NCI-H510A (cell line): ENCODE measurements at regions not wholly inside any gene's neighbourhood (a gene's known extent, or its start where the extent isn't known, plus 50 kb on each side); places are given as distances from the start of the nearest gene placed in this dataset.
"Not testable (repeated sequence)": the region's sequence is repeated elsewhere in the genome, so short reads cannot be mapped to it uniquely, and the experiment has no call there.

ENCODE experiments used
- DNase-seq: peaks from one replicate; lab custom pipeline; 2025; lab: John Stamatoyannopoulos, UW

DNA sequence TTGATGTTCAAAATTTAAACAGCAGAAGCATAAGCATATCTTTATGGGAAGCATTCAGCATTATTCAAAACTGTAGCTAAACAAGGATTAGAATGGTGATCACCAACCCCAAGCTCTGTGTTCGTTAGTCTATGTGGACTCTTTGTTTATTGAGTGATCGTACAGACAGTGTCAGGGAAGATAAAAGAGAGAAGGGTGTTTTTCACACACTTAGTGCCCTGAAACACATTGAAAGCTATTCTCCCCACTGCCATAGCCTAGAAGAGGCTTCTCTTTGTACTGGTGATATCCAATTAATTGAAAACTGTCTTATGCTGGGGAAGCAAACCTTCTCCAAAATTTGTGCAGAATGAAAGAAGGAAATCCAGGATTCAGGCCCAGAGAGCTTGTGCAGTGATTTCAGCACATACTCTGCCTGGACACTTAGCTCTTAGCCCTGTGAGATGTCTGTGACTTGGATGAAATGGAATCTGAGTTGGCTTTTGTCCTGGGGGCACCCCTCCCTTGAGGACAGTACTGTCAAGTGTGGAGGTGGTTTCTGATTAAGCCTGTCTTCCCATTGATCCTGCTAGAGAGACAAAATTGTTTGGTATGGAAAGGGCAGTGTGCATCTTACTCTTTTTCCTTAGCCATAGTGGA, 125.7 kb upstream of the MTHFD1L start:
- DNase-seq = no peak

- DNase-seq = no peak
These were observed 125.0 kb upstream of the MTHFD1L start for GRCh38 chr6:150740453-150740852.

DNA sequence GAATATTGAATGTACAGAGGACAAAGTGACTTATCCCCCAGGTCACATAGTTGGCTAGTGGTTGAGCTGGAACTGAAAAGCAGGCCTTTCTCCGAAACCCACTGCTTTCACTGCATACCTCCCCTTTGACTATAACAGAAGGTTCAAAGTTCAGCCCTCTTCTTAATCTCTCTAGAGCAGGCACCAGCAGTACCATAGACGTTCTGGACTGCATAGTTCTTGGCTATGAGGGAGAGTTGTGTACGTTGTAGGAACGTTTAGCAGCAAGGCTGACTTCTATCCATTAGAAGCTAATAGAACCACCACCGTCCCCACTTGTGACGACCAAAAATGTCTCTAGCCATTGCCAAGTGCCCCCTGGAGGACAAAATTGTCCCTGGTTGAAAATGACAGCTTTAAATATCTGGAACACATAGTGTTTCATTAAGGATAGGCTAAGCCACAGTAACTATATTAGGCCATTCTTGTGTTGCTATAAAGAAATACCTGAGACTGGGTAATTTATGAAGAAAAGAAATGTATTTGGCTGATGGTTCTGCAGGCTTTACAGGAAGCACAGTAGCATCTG, 123.8 kb upstream of the MTHFD1L start:
- DNase-seq = no peak

DNA sequence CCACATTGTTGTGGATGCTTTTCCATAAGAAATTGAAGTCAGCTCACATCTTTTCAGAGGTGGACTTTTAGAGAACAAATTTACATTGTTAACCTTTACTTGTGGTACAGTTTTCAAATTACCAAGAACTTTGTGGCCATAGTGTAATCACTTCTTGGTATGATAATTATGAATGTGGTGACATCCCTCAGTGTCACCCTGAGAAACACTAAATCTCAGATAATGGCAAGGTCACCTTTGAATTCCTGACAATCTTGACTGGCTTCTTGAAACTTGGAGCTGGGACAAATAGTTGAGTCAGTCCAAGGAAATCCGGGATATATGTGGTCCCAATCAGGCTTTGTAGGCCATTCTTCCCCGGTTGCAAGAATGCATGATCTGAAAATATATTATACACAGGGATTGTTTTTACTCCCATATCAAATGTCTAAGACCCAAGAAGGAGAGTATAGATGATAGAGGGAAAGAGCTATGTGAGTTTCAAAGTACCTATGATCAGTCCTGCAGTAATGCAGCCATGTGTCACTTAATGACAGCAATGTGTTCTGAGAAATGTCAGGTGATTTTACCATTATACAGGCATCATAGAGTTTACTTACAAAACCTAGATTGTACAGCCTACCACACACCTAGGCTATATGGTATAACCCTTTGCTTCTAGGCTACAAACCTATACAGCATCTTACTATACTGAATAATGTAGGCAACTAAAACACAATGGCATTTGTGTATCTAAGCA, 120.8 kb upstream of the MTHFD1L start:
- no peak for DNase-seq

GRCh38 chr6:150745896-150746295, 119.6 kb upstream of the MTHFD1L start:
- no peak for DNase-seq

DNA sequence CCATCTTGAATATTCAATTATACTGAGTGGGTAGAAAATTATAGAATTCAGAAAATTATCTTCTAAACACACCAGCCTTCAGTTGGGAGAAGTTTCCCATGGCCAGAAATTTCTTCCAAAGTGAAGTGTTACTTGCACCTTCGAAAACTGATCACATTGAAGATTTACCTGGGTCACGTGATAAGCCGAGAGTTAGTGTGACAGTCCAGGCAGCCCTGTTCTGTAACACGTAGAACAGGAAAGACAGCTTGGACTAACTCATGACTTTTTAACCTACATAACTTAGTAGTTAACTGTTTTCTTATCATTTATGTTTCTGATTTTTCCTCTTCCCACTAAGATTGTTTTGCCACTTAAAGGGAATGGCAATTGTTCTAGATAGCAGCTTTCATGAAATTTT, 118.3 kb upstream of the MTHFD1L start:
- no peak for DNase-seq

DNA sequence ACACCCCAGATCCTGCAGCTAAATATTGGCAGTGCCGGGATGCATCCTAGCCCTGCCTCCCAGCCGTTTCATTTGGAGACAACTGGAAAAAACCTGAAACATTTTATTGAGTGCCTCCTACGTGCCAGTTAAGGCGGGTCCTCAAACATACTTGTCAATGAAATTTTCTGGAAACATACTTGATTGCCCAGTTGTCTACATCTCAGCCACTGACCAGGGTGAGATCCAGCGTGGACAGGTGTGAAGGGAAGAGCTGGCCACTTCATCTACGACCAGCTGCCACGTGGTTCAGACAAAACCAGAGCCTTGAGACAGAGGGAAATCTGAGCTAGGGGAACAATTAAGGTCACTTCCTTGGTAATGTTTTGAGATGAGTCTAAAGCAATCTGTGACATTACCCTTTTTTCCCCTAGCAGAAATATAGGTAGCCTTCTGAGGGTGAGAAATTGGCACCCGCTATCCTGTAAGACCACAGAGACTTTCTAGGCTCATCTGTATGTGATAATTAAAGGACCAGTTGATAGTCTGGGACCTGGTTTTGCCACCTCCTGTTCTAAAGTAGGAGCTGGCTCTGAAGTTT, 116.3 kb upstream of the MTHFD1L start:
- DNase-seq = no peak

DNA sequence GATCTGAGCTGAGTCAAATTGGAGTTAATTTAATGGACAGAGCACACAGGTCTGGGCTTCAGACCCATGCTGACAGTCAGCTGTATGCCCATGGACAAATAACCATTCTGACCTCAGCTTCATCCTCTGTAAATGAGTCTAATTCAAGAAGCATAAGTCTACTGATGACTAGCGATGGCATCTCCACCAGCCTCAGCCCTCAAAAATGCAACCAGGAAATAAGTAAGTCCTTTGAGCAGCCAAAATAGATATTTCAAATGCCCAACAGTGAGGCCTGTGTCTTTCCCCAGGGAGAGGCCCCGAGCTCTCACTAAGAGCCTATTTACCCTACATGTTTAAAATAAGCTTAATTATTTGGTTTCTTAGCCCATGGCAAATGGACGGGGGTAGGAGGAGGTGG, 114.2 kb upstream of the MTHFD1L start:
- no peak for DNase-seq

GRCh38 chr6:150752409-150752808, 113.1 kb upstream of the MTHFD1L start:
- DNase-seq = no peak

DNA sequence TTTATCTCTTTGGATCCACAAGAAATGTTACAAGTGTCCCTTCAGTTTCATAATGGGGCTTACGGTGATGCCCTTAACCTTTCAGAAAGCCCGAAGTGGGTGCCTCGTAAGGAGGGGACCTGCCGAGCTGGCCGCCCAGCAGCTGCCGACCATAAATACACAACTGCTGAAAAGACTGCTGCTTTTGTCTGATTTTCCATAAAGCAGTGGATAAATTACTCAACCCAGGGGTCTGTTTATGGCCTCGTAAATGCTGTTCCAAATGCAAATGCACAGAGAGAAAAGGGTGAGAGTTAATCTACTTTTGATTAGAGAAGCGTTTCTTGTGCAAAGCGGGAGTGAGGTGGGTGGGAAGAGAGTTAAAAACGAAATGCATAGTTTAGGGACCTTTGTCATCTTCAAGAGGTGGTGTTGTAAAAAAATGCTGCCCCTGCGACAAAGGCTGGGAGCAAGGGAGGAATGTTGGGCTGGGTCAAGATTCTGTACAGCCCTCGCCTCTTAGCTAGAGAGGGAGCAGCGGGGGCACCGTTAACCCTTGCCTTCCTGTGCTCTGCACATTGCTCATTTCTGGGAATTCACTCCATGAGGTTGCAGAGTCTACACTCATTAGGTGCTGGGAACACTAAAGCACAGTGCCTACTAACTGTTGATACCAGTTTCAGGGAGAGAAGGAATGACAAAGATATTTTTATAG, 112.0 kb upstream of the MTHFD1L start:
- DNase-seq = no peak

- DNase-seq = no peak
These were observed 110.5 kb upstream of the MTHFD1L start for GRCh38 chr6:150755042-150755441.

- no peak for DNase-seq
These were observed 110.0 kb upstream of the MTHFD1L start for GRCh38 chr6:150755524-150755923.

GRCh38 chr6:150756173-150756572, 109.3 kb upstream of the MTHFD1L start:
- DNase-seq = no peak

DNA sequence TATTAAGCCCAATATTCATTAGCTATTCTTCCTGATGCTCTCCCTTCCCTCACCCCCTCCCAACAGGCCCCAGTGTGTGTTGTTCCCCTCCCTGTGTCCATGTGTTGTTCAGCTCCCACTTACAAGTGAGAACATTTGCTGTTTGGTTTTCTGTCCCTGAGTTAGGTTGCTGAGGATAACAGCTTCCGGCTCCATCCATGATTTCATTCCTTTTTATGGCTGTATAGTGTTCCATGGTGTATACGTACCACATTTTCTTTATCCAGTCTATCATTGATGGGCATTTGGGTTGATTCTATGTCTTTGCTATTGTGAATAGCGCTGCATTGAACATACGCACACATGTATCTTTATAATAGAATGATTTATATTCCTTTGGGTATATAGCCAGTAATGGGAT, 107.7 kb upstream of the MTHFD1L start:
- DNase-seq = not testable (repeated sequence)

- DNase-seq = no peak
These were observed 106.0 kb upstream of the MTHFD1L start for GRCh38 chr6:150759483-150759882.

GRCh38 chr6:150761771-150762170, 103.7 kb upstream of the MTHFD1L start:
- DNase-seq = no peak

GRCh38 chr6:150764334-150765066, 101.0 kb upstream of the MTHFD1L start:
- no peak for DNase-seq

DNA sequence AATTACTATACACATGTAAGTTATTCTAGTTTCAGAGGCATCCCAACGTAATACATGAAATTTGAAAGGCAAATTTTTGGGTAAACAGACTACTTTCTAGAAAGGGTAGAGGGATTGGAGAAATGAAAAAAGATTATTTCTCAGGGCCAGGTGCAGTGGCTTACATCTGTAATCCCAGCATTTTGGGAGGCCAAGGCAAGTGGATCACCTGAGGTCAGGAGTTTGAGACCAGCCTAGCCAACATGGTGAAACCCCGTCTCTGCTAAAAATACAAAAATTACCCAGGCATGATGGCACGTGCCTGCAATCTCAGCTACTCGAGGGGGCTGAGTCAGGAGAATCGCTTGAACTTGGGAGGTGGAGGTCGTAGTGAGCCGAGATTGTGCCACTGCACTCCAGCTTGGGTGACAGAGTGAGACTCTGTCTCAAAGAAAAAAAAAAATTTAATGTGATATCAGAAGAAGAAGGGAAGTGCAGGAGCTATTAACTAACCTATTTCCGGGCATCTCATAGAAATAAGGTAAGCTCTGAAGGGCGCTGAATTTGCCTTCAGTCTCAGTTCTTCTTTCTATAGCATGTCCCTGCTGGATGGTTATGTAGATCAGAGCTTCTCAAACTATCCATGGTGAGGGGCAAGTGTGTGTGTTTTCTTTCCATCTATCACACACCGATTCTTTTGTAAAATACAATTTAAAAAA, 100.3 kb upstream of the MTHFD1L start:
- DNase-seq = no peak

- DNase-seq = no peak
These were observed 99.1 kb upstream of the MTHFD1L start for GRCh38 chr6:150766201-150766997.

DNA sequence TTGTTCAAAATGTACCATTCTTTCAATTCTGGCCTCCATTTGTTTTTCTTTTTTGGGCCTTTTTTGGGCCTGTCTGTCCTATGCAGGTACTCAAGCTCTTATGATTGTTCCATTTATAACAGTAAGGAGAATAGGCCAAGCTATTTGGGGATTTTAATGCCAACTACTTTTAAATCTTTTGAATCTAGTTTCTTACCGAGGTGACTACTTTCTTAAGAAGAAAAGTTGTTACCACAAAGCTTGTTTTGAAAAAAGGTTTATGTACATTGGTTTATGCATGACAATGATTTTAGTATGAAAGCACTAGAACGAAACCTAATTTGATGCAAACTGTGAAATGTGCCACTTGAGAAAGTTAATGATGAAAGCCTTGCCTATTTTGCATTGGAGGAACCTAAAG, 98.3 kb upstream of the MTHFD1L start:
- DNase-seq = no peak
